SK-N-SH (cell line): ENCODE measurements at regions not wholly inside any gene's neighbourhood (a gene's known extent, or its start where the extent isn't known, plus 50 kb on each side); places are given as distances from the start of the nearest gene placed in this dataset.
"Not testable (repeated sequence)": the region's sequence is repeated elsewhere in the genome, so short reads cannot be mapped to it uniquely, and the experiment has no call there.

ENCODE experiments used
- CTCF ChIA-PET: fragments of 300-600, 350-600 bp; formaldehyde crosslinking; extraction: SDS; loops from one replicate; lab custom pipeline; 2021; lab: Yijun Ruan, JAX
- POLR2A ChIA-PET: fragments of 350-600 bp; sonication (Branson Sonifier 250); formaldehyde crosslinking; extraction: SDS; loops from one replicate; lab custom pipeline; 2020; ENCODE audit warnings: antibody characterized with exemption, inconsistent platforms; lab: Yijun Ruan, JAX
- DNase-seq: peaks from one replicate; pipeline ENCODE4 v3.0.0; 2012
- H2AFZ ChIP-seq: fragments of 200-600 bp; sonication (generic); 2 replicates; pipeline ENCODE4 v1.8.1; 2016; ENCODE audit warnings: antibody characterized with exemption, mild to moderate bottlenecking, low read depth
- H3F3A ChIP-seq: fragments of 200-600 bp; sonication (generic); replicated peaks from 2 replicates; pipeline ENCODE3; 2016; ENCODE audit warnings: antibody characterized with exemption, mild to moderate bottlenecking; ENCODE audit not compliant: insufficient read depth
- H3K27ac ChIP-seq, 2 experiments: fragments of 200-500 bp in 1 of 2; fragments of 200-600 bp in 1 of 2; sonication (Bioruptor generic) in 1 of 2; sonication (generic), shearing (Covaris generic) in 1 of 2; 2 replicates each; pipeline versions ENCODE4 v1.5.1 to v1.6.1; 2014 to 2016; ENCODE audit warnings: low read depth in 2 of 2, inconsistent platforms in 1 of 2, low read length in 1 of 2, mild to moderate bottlenecking in 1 of 2, mixed read lengths in 1 of 2
- H3K27me3 ChIP-seq: fragments of 200-600 bp; sonication (generic), shearing (Covaris generic); 2 replicates; pipeline ENCODE4 v1.6.1; 2016; ENCODE audit warnings: mixed run types; ENCODE audit not compliant: insufficient read depth
- H3K36me3 ChIP-seq, 2 experiments: fragments of 200-500 bp in 1 of 2; fragments of 200-600 bp in 1 of 2; sonication (Bioruptor generic) in 1 of 2; sonication (generic) in 1 of 2; replicated peaks in 1 of 2; 2 replicates each; pipeline versions ENCODE3 to v1.5.1; 2014 to 2016; ENCODE audit warnings: low read length in 1 of 2, mild to moderate bottlenecking in 1 of 2; ENCODE audit not compliant: insufficient read depth in 2 of 2, control insufficient read depth in 1 of 2
- H3K4me1 ChIP-seq, 2 experiments: fragments of 200-500 bp in 1 of 2; fragments of 200-600 bp in 1 of 2; sonication (Bioruptor generic) in 1 of 2; sonication (generic), shearing (Covaris generic) in 1 of 2; 2 replicates each; pipeline versions ENCODE4 v1.5.1 to v1.6.1; 2014 to 2016; ENCODE audit warnings: low read depth in 1 of 2, low read length in 1 of 2, mixed run types in 1 of 2; ENCODE audit not compliant: insufficient read depth in 2 of 2, control insufficient read depth in 1 of 2
- H3K4me2 ChIP-seq: fragments of 200-600 bp; sonication (generic), shearing (Covaris generic); 2 replicates; pipeline ENCODE4 v1.6.1; 2017; ENCODE audit warnings: mixed run types
- H3K4me3 ChIP-seq, 2 experiments: fragments of 200-500 bp in 1 of 2; fragments of 200-600 bp in 1 of 2; sonication (Bioruptor generic) in 1 of 2; sonication (generic), shearing (Covaris generic) in 1 of 2; 2 replicates each; pipeline versions ENCODE4 v1.5.1 to v1.8.1; 2014 to 2016; ENCODE audit warnings: low read depth in 2 of 2, inconsistent platforms in 1 of 2, low read length in 1 of 2, mild to moderate bottlenecking in 1 of 2, mixed read lengths in 1 of 2, moderate library complexity in 1 of 2
- H3K79me2 ChIP-seq: fragments of 200-600 bp; sonication (generic); 2 replicates; pipeline ENCODE4 v1.8.1; 2017; ENCODE audit warnings: mild to moderate bottlenecking; ENCODE audit not compliant: insufficient read depth
- H3K9ac ChIP-seq: fragments of 200-600 bp; sonication (generic); 2 replicates; pipeline ENCODE4 v1.6.1; 2017; ENCODE audit warnings: mixed run types
- H3K9me2 ChIP-seq: fragments of 200-600 bp; sonication (generic); 2 replicates; pipeline ENCODE4 v1.6.1; 2017; ENCODE audit warnings: mixed run types
- H3K9me3 ChIP-seq: fragments of 200-600 bp; sonication (generic); 2 replicates; pipeline ENCODE4 v1.6.1; 2017; ENCODE audit warnings: mixed run types, mild to moderate bottlenecking, moderate library complexity
- H4K20me1 ChIP-seq: fragments of 200-600 bp; sonication (generic); 2 replicates; pipeline ENCODE4 v1.6.1; 2017; ENCODE audit warnings: mild to moderate bottlenecking, mixed run types; ENCODE audit not compliant: insufficient read depth
- CTCF ChIP-seq: fragments of 200-600 bp; sonication (generic); IDR thresholded peaks from 2 replicates; pipeline ENCODE4 v1.6.1; 2017; ENCODE audit warnings: antibody characterized with exemption, mild to moderate bottlenecking, moderate library complexity
- EP300 ChIP-seq, 2 experiments: IDR thresholded peaks; 2 replicates each; pipeline versions ENCODE4 v1.4.0 to v1.6.1; 2012; ENCODE audit warnings: borderline replicate concordance in 1 of 2, low read depth in 1 of 2, low read length in 1 of 2
- EZH2phosphoT487 ChIP-seq: fragments of 200-600 bp; sonication (generic); IDR thresholded peaks from 2 replicates; pipeline ENCODE4 v1.6.1; 2017; ENCODE audit warnings: low read depth, mixed run types, mild to moderate bottlenecking, antibody characterized with exemption, moderate library complexity, borderline replicate concordance
- FOXJ3 ChIP-seq: sonication (generic); formaldehyde crosslinking; IDR thresholded peaks from 2 replicates; pipeline ENCODE4 v1.5.1; 2020; ENCODE audit warnings: mild to moderate bottlenecking, missing genetic modification reagents
- MAX ChIP-seq: IDR thresholded peaks from 2 replicates; pipeline ENCODE4 v1.4.0; 2012; ENCODE audit warnings: low read depth
- MXI1 ChIP-seq: IDR thresholded peaks from 2 replicates; pipeline ENCODE4 v1.6.1; 2012; ENCODE audit warnings: mild to moderate bottlenecking, low read depth, low read length, improper control_type of control experiment
- RCOR1 ChIP-seq: fragments of 150-350 bp; IDR thresholded peaks from 2 replicates; pipeline ENCODE4 v1.6.1; 2017; ENCODE audit warnings: antibody characterized with exemption, low read length
- RXRA ChIP-seq: IDR thresholded peaks from 2 replicates; pipeline ENCODE4 v1.4.0; 2012; ENCODE audit warnings: low read depth, mild to moderate bottlenecking, borderline replicate concordance
- SMC3 ChIP-seq: IDR thresholded peaks from 2 replicates; pipeline ENCODE4 v1.6.1; 2012; ENCODE audit warnings: low read depth, low read length, improper control_type of control experiment
- TCF12 ChIP-seq: IDR thresholded peaks from 2 replicates; pipeline ENCODE4 v1.4.0; 2012
- TEAD4 ChIP-seq: IDR thresholded peaks from 2 replicates; pipeline ENCODE4 v1.4.0; 2012; ENCODE audit warnings: mild to moderate bottlenecking, borderline replicate concordance; ENCODE audit not compliant: insufficient read depth
- USF2 ChIP-seq: fragments of 150-350 bp; IDR thresholded peaks from 2 replicates; pipeline ENCODE4 v1.6.1; 2017; ENCODE audit warnings: antibody characterized with exemption, low read length, low read depth, borderline replicate concordance
- WGBS: methylation state at CpG from one replicate; pipeline ENCODE4 v1.1.6; 2017; ENCODE audit warnings: low lambda C conversion rate; 5-methylcytosine and 5-hydroxymethylcytosine counted together

GRCh38 chr2:8382485-8382884, 299.4 kb upstream of the ID2 start:
- Histone ChIP-seq H3K27me3 (no peaks in the 10 kb centered on the region), H3K4me3 (no peak overlapping the region), H3K79me2 (no peaks in the 10 kb centered on the region), H2AFZ (no peak overlapping the region), H3K4me2 (no peak overlapping the region), H3K9me3 (no peaks in the 10 kb centered on the region), H3K27ac (no peak overlapping the region), H4K20me1 (no peaks in the 10 kb centered on the region), H3K9ac (no peak overlapping the region), H3F3A (no peaks in the 10 kb centered on the region), H3K4me1 (no peaks in the 10 kb centered on the region; a peak in 1 of 4 replicates), H3K36me3 (no peaks in the 10 kb centered on the region), H3K9me2 (no peaks in the 10 kb centered on the region)
- WGBS, result 59% methylated on average over 4 of the region's 4 CpGs
- CTCF ChIA-PET, result interaction anchor here (1.0 kb wide), 1 partner anchor 12 kb away, joined by 4 read pairs; no protein-coding TSS in a partner anchor
- POLR2A ChIA-PET, result no interaction called here
- TF ChIP-seq MAX, result no peak
- TF ChIP-seq FOXJ3, result no peak
- TF ChIP-seq RCOR1, result no peak
- no peak for TF ChIP-seq TEAD4
- no peak for TF ChIP-seq SMC3
- TF ChIP-seq TCF12, result no peak
- TF ChIP-seq CTCF, result no peak
- no peak for TF ChIP-seq MXI1
- TF ChIP-seq RXRA, result no peak
- no peak for TF ChIP-seq EP300 (IDR thresholded peaks at IDR 0.05; ENCODE audit: borderline replicate concordance in 1 of 2, low read depth in 1 of 2, low read length in 1 of 2)
- no peak for TF ChIP-seq USF2
- no peak for TF ChIP-seq EZH2phosphoT487
- no peak for DNase-seq

GRCh38 chr2:8386748-8387147, 295.1 kb upstream of the ID2 start:
- CTCF ChIA-PET, result interaction anchor here (1.0 to 1.4 kb wide), 2 partner anchors 11 to 13 kb away, joined by 3 to 4 read pairs; no protein-coding TSS in a partner anchor
- H3K4me1 ChIP-seq, H3K4me3 ChIP-seq, DNase-seq, H3K4me2 ChIP-seq, H3K9ac ChIP-seq, H3F3A ChIP-seq, H3K27ac ChIP-seq, H3K36me3 ChIP-seq, H3K27me3 ChIP-seq, H3K9me2 ChIP-seq, H3K9me3 ChIP-seq, H4K20me1 ChIP-seq, H3K79me2 ChIP-seq, POLR2A ChIA-PET, H2AFZ ChIP-seq: not testable (repeated sequence)
- WGBS, result 58% methylated on average over 9 of the region's 10 CpGs
